Right lobe of liver (tissue), 4 donors: ENCODE measurements at regions not wholly inside any gene's neighbourhood (a gene's known extent, or its start where the extent isn't known, plus 50 kb on each side); places are given as distances from the start of the nearest gene placed in this dataset.

Experiments used
- POLR2A ChIP-seq: fragments of 450-650 bp; IDR thresholded peaks from one replicate; pipeline ENCODE4 v1.6.1; 2017; ENCODE audit warnings: antibody characterized with exemption, mild to moderate bottlenecking
- TF ChIP-seq, protein P1 (sequence below), 4 donors: fragments of 200-600 bp in 3 of 4; fragments of 450-650 bp in 1 of 4; IDR thresholded peaks; one replicate each; pipeline versions ENCODE4 v1.5.1 to v1.8.0; 2016 to 2022; ENCODE audit warnings: antibody characterized with exemption in 4 of 4, mild to moderate bottlenecking in 2 of 4
- donor health status: DM: no; HTN: no; CAD: no.
- donor health status: DM: no; HTN: no; CAD: no.
- donor health status: DM: no; HTN: yes; CAD: no.

DNA sequence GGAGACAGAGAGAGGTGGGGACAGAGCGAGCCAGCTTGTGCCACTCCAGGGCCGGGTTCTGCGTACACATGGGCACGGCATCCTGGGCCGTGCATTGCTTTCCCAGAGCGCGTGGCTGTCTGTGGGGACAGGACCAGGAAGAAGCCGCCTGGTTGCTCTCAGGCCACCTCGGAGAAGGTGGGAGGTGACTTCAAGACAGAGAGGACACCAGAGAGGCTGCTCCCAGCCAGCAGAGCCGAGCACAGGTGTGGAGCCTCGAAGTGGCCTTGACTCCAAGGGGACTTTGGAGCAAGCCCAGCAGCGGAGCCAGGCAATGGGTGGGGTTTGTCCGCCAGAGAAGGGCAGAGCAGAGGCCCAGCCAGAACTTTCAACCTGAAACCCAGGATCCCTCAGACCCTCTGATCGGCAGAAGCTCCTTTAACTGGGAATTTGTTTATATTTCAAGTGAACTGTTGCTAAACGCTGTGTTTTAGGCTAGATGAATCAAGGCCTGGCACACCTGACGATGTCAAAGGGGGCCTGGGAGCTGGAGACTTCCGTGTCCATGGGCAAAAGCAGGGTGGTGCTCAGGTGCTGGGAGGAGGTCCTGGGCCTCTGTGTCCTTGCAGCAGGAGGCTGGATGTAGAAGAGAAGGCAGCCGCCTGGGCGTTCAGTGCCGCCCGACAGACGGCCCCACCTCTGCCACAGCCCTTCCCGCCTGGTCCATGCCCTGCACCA is 262.1 kb downstream of the DLL1 start:
- TF ChIP-seq POLR2A = no peak
- TF ChIP-seq, protein P1, sequence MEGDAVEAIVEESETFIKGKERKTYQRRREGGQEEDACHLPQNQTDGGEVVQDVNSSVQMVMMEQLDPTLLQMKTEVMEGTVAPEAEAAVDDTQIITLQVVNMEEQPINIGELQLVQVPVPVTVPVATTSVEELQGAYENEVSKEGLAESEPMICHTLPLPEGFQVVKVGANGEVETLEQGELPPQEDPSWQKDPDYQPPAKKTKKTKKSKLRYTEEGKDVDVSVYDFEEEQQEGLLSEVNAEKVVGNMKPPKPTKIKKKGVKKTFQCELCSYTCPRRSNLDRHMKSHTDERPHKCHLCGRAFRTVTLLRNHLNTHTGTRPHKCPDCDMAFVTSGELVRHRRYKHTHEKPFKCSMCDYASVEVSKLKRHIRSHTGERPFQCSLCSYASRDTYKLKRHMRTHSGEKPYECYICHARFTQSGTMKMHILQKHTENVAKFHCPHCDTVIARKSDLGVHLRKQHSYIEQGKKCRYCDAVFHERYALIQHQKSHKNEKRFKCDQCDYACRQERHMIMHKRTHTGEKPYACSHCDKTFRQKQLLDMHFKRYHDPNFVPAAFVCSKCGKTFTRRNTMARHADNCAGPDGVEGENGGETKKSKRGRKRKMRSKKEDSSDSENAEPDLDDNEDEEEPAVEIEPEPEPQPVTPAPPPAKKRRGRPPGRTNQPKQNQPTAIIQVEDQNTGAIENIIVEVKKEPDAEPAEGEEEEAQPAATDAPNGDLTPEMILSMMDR (IDR thresholded peaks at IDR 0.05) = no peak
